Retina (tissue), 1 donor: ENCODE measurements at regions not wholly inside any gene's neighbourhood (a gene's known extent, or its start where the extent isn't known, plus 50 kb on each side); places are given as distances from the start of the nearest gene placed in this dataset.
"Not testable (repeated sequence)": the region's sequence is repeated elsewhere in the genome, so short reads cannot be mapped to it uniquely, and the experiment has no call there.

Experiments
- DNase-seq: peaks from one replicate; pipeline ENCODE4 v3.0.0-alpha.2; 2016

- DNase-seq: peak; percentile 82
Measured at GRCh38 chr1:60503266-60503925, 429.8 kb upstream of the C1orf87 start.

GRCh38 chr1:60502506-60502905 is 428.9 kb upstream of the C1orf87 start:
- DNase-seq: peak; percentile 66

GRCh38 chr1:60489916-60490480 is 416.4 kb upstream of the C1orf87 start:
- not testable (repeated sequence) for DNase-seq

- DNase-seq: no peak
Measured at GRCh38 chr1:60488847-60489246, 415.3 kb upstream of the C1orf87 start.

- DNase-seq: no peak
Measured at GRCh38 chr1:60487565-60488345, 414.2 kb upstream of the C1orf87 start.

GRCh38 chr1:60483509-60483908 is 409.9 kb upstream of the C1orf87 start:
- DNase-seq: no peak

- no peak for DNase-seq
Measured at GRCh38 chr1:60470246-60470645, 396.7 kb upstream of the C1orf87 start.

GRCh38 chr1:60463786-60464185 is 390.2 kb upstream of the C1orf87 start:
- DNase-seq: no peak

GRCh38 chr1:60463146-60463545 is 389.6 kb upstream of the C1orf87 start:
- no peak for DNase-seq

GRCh38 chr1:60461925-60462595 is 388.5 kb upstream of the C1orf87 start:
- DNase-seq: no peak

- no peak for DNase-seq
Measured at GRCh38 chr1:60458111-60458510, 384.5 kb upstream of the C1orf87 start.

- no peak for DNase-seq
Measured at GRCh38 chr1:60449876-60450275, 376.3 kb upstream of the C1orf87 start.

GRCh38 chr1:60448850-60449249 is 375.3 kb upstream of the C1orf87 start:
- DNase-seq: no peak

GRCh38 chr1:60444680-60445079 is 371.1 kb upstream of the C1orf87 start:
- DNase-seq: no peak

- no peak for DNase-seq
Measured at GRCh38 chr1:60436186-60436585, 362.6 kb upstream of the C1orf87 start.

- no peak for DNase-seq
Measured at GRCh38 chr1:60431593-60431992, 358.0 kb upstream of the C1orf87 start.

GRCh38 chr1:60430375-60430774 is 356.8 kb upstream of the C1orf87 start:
- no peak for DNase-seq

- no peak for DNase-seq
Measured at GRCh38 chr1:60428127-60428526, 354.6 kb upstream of the C1orf87 start.

GRCh38 chr1:60427701-60428100 is 354.1 kb upstream of the C1orf87 start:
- no peak for DNase-seq

- DNase-seq: no peak
Measured at GRCh38 chr1:60427194-60427593, 353.6 kb upstream of the C1orf87 start.

- DNase-seq: no peak
Measured at GRCh38 chr1:60425528-60425927, 352.0 kb upstream of the C1orf87 start.

- no peak for DNase-seq
Measured at GRCh38 chr1:60423146-60423780, 349.7 kb upstream of the C1orf87 start.

GRCh38 chr1:60421965-60422364 is 348.4 kb upstream of the C1orf87 start:
- DNase-seq: no peak
